GM12892 (cell line): ENCODE measurements at regions not wholly inside any gene's neighbourhood (a gene's known extent, or its start where the extent isn't known, plus 50 kb on each side); places are given as distances from the start of the nearest gene placed in this dataset.

ENCODE experiments used
- POLR2A ChIP-seq: IDR thresholded peaks from 2 replicates; pipeline ENCODE4 v1.6.1; 2011; ENCODE audit warnings: low read depth, low read length, control low read depth
- POLR2AphosphoS5 ChIP-seq: IDR thresholded peaks from 2 replicates; pipeline ENCODE4 v1.6.1; 2011; ENCODE audit warnings: low read depth, low read length, control low read depth

DNA sequence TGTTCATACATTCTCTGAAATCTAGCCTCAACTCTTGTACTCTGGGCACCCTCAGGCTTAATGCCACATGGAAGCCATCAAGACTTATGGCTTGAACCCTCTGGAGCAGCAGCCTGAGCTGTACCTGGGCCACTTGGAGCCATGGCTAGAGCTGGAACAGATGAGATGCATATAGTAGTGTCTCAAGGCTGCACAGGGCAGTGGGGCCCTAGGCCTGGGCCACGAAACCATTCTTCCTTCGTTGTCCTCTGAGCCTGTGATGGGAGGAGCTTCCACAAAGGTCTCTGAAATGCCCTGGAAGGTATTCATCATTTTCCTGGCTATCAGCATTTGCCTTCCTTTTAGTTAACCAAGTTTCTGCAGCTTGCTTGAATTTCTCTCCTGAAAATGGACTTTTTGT lies 1427.2 kb upstream of the PCDH10 start:
- TF ChIP-seq POLR2A (no peak), POLR2AphosphoS5 (no peak)
